Lung (tissue), 11 donors: ENCODE measurements at regions not wholly inside any gene's neighbourhood (a gene's known extent, or its start where the extent isn't known, plus 50 kb on each side); places are given as distances from the start of the nearest gene placed in this dataset.
A peak's percentile ranks its signal among the peaks of the same experiment; 100 is the strongest.

Source experiments
- ATAC-seq: fragments of 200-7000 bp; cut with Tn5 transposase; one replicate; pipeline ENCODE4 v1.9.1; 2020; ENCODE audit warnings: moderate number of reproducible peaks; ENCODE audit not compliant: insufficient read depth, low FRiP score
- DNase-seq, 3 donors: peaks; one replicate each; pipeline ENCODE4 v3.0.0-alpha.2; 2013 to 2017
- H3K27ac ChIP-seq, 2 donors: one replicate each; pipeline ENCODE4 v1.5.1; 2013; ENCODE audit warnings: mild to moderate bottlenecking in 2 of 2, moderate library complexity in 2 of 2, control low read depth in 1 of 2, inconsistent platforms in 1 of 2, low read depth in 1 of 2, low read length in 1 of 2
- H3K27me3 ChIP-seq, 3 donors: one replicate each; pipeline ENCODE4 v1.5.1; 2013; ENCODE audit warnings: low read length in 2 of 3; ENCODE audit not compliant: control insufficient read depth in 3 of 3, insufficient read depth in 3 of 3
- H3K36me3 ChIP-seq, 4 donors: one replicate each; pipeline ENCODE4 v1.5.1; 2013; ENCODE audit warnings: low read length in 4 of 4, mild to moderate bottlenecking in 1 of 4, moderate library complexity in 1 of 4; ENCODE audit not compliant: control insufficient read depth in 4 of 4, insufficient read depth in 4 of 4
- H3K4me1 ChIP-seq, 5 donors: one replicate each; pipeline ENCODE4 v1.5.1; 2013; ENCODE audit warnings: low read length in 5 of 5, mild to moderate bottlenecking in 2 of 5, moderate library complexity in 1 of 5; ENCODE audit not compliant: control insufficient read depth in 5 of 5, insufficient read depth in 5 of 5
- H3K4me3 ChIP-seq: one replicate; pipeline ENCODE4 v1.5.1; 2013; ENCODE audit warnings: mild to moderate bottlenecking, control low read depth, moderate library complexity
- H3K9ac ChIP-seq, 2 donors: one replicate each; pipeline ENCODE4 v1.5.1; 2013; ENCODE audit warnings: low read length in 2 of 2, control low read depth in 1 of 2; ENCODE audit not compliant: insufficient read depth in 1 of 2
- H3K9me3 ChIP-seq, 4 donors: one replicate each; pipeline ENCODE4 v1.5.1; 2013; ENCODE audit warnings: low read length in 3 of 4, mild to moderate bottlenecking in 1 of 4, moderate library complexity in 1 of 4; ENCODE audit not compliant: control insufficient read depth in 4 of 4, insufficient read depth in 3 of 4
- CTCF ChIP-seq: IDR thresholded peaks from 2 replicates; pipeline ENCODE4 v1.5.1; 2012; ENCODE audit warnings: mild to moderate bottlenecking; ENCODE audit errors: control extremely low read depth, extremely low read depth
- WGBS, 2 donors: extraction: QIAGEN DNeasy Blood & Tissue Kit; methylation state at CpG; one replicate each; pipeline ENCODE4 v1.1.7; 2013; 5-methylcytosine and 5-hydroxymethylcytosine counted together
- donor health status: control.
- donor health status: control.
- donor health status: Bipolar disorder and iron deficiency.
- donor health status: healthy.
- donor health status: DM: yes; HTN: yes; CAD: no.

DNA sequence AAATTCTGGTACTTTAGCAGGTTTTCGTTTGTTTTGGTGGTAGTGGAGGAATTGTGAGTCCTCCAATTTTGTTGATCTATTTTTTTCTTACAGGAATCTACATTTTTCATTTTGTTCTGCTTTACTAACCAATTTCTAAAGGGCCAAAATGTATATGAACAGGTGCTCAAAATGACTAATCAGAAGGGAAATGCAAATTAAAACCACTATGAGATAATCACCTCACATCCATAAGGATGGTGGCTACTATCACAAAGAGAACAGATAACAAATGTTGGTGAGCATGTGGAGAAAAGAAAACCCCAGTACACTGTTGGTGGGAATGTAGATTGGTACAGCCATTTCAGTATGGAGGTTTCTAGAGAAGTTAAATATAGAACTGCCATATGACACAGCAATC is 134.2 kb downstream of the LMO4 start:
- H3K9ac ChIP-seq, result no peak overlapping the region
- H3K4me1 ChIP-seq, result peaks cover 0 to 9% (median 0%) of the 10 kb centered on the region in 5 donors
- WGBS, 2 donors, result 86 to 87% methylated on average over 1 of the region's 1 CpG
- ATAC-seq, result no peak
- DNase-seq, result no peak
- H3K9me3 ChIP-seq, result peaks cover 0 to 4% (median 0%) of the 10 kb centered on the region in 4 donors
- no peak overlapping the region for H3K4me3 ChIP-seq
- no peak overlapping the region for H3K27ac ChIP-seq
- no peaks in the 10 kb centered on the region for H3K27me3 ChIP-seq
- no peak for TF ChIP-seq CTCF
- no peaks in the 10 kb centered on the region for H3K36me3 ChIP-seq

GRCh38 chr1:87464022-87464490 is 135.4 kb downstream of the LMO4 start:
- no peak for TF ChIP-seq CTCF
- 33 to 49% methylated on average over 3 of the region's 3 CpGs for WGBS, 2 donors
- peaks cover 0 to 1% (median 0%) of the 10 kb centered on the region in 4 donors for H3K9me3 ChIP-seq
- peak in 2 of 3 donors; percentile 54 to 67 for DNase-seq
- no peak for ATAC-seq
- H3K9ac ChIP-seq, result no peak overlapping the region
- no peak overlapping the region for H3K4me3 ChIP-seq
- H3K27me3 ChIP-seq, result no peaks in the 10 kb centered on the region
- no peak overlapping the region for H3K27ac ChIP-seq
- H3K36me3 ChIP-seq, result no peaks in the 10 kb centered on the region
- H3K4me1 ChIP-seq, result peaks cover 0 to 9% (median 0%) of the 10 kb centered on the region in 5 donors

DNA sequence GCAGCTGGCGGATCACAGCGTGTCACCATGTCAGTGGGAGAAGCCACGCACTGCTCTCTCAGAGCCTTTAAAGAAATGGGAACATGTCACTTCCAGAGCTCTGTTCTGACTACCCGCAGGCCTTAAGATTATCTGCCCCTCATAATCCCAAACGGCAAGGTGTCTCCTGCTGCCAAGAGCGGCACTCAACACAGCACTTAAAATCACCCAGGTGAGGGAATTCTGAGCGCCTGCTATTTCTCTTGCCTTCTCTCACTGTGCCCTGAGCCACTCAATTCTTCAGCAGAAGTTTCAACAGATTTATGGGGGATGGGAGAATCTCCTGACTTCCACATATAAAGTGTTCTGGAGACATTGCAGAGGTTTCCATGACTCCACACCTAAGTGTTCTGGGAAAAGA is 137.9 kb downstream of the LMO4 start:
- WGBS, 2 donors, result 78 to 89% methylated on average over 7 of the region's 7 CpGs
- no peak for ATAC-seq
- H3K9me3 ChIP-seq, result no peaks in the 10 kb centered on the region
- TF ChIP-seq CTCF, result no peak
- H3K36me3 ChIP-seq, result no peaks in the 10 kb centered on the region
- no peak overlapping the region for H3K9ac ChIP-seq
- no peaks in the 10 kb centered on the region for H3K27me3 ChIP-seq
- no peak overlapping the region for H3K4me3 ChIP-seq
- no peak overlapping the region for H3K27ac ChIP-seq
- peak in 1 of 3 donors; percentile 20 for DNase-seq
- H3K4me1 ChIP-seq, result peaks cover 0 to 9% (median 0%) of the 10 kb centered on the region in 5 donors

GRCh38 chr1:87472716-87473115 is 144.0 kb downstream of the LMO4 start:
- no peak for TF ChIP-seq CTCF
- no peaks in the 10 kb centered on the region for H3K9me3 ChIP-seq
- H3K4me1 ChIP-seq, result no peaks in the 10 kb centered on the region
- no peak overlapping the region for H3K27ac ChIP-seq
- H3K27me3 ChIP-seq, result no peaks in the 10 kb centered on the region
- H3K4me3 ChIP-seq, result no peak overlapping the region
- H3K9ac ChIP-seq, result no peak overlapping the region
- ATAC-seq, result no peak
- WGBS, 2 donors, result 89 to 94% methylated on average over 4 of the region's 4 CpGs
- DNase-seq, result no peak
- no peaks in the 10 kb centered on the region for H3K36me3 ChIP-seq
